ENCODE measurements at regions not wholly inside any gene's neighbourhood (a gene's known extent, or its start where the extent isn't known, plus 50 kb on each side); places are given as distances from the start of the nearest gene placed in this dataset.

DNA sequence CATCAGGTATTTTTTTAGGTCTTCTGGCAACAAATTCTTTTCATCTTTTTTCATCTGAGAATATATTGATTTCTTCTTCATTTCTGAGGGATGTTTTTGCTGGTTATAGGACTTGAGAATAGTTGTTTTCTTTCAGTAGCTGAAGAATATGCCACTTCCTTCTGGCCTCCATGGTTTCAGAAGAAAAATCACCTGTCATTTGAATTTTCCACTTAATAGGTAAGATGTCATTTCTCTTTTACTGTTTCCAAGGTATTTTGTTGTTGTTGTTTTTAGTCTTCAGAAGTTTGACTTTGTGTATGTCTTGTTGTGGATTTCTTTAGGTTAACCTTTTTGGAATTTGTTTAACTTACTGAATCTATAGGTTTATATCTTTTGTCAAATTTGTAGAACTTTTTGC is 257.8 kb upstream of the AMIGO2 start:
- no TSS peak for BruUV-seq (replicated peaks)
- dilution Hi-C loops (cut with HindIII; ENCODE audit: low sequenced_read_pairs, unreplicated experiment), result no loop called here
- Histone ChIP-seq H2AK5ac (ENCODE audit: low read depth, low read length) (no peak overlapping the region), H3K18ac (ENCODE audit: low read depth, low read length) (no peak overlapping the region), H3K9ac (ENCODE audit: low read depth, low read length) (no peak overlapping the region), H3K9me1 (ENCODE audit: insufficient read depth, low read length) (no peaks in the 10 kb centered on the region), H3K36me3 (ENCODE audit: control insufficient read depth, insufficient read depth, low read length) (no peaks in the 10 kb centered on the region), H2BK5ac (ENCODE audit: low read depth, low read length, poor library complexity, severe bottlenecking) (no peak overlapping the region), H4K20me1 (ENCODE audit: insufficient read depth, low read length) (no peaks in the 10 kb centered on the region), H2BK15ac (ENCODE audit: low read depth, low read length) (no peak overlapping the region), H3K56ac (ENCODE audit: extremely low read depth, insufficient read depth, low read length) (no peak overlapping the region), H3K27me3 (ENCODE audit: control insufficient read depth, insufficient read depth, low read length) (peaks cover 2% of the 10 kb centered on the region; the same call in 1 of the 2 replicates), H2AK9ac (replicated peaks; ENCODE audit: low read depth, low read length, poor library complexity) (no peak overlapping the region), H3K79me1 (ENCODE audit: low read depth in 1 of 2, low read length in 2 of 2) (no peaks in the 10 kb centered on the region), H3K27ac (ENCODE audit: insufficient read depth, low read length) (no peak overlapping the region), H3K4me3 (ENCODE audit: insufficient read depth, low read depth, low read length) (no peak overlapping the region), H4K8ac (ENCODE audit: low read depth in 2 of 2, low read length in 2 of 2) (no peak overlapping the region), H3K4me2 (ENCODE audit: low read depth, low read length) (no peak overlapping the region), H2BK20ac (ENCODE audit: low read depth, low read length) (no peak overlapping the region), H3K9me3 (ENCODE audit: control insufficient read depth, insufficient read depth, low read length) (no peaks in the 10 kb centered on the region), H4K5ac (ENCODE audit: low read depth, low read length) (no peak overlapping the region), H2BK120ac (ENCODE audit: low read depth, low read length) (no peak overlapping the region), H4K91ac (ENCODE audit: insufficient read depth, low read depth, low read length) (no peak overlapping the region), H3K4me1 (ENCODE audit: control insufficient read depth, insufficient read depth, low read length) (no peaks in the 10 kb centered on the region), H2AFZ (replicated peaks; ENCODE audit: low read length, poor library complexity) (no peak overlapping the region), H3K23ac (ENCODE audit: low read depth, low read length) (no peak overlapping the region), H3K4ac (ENCODE audit: low read depth, low read length) (no peak overlapping the region), H3K14ac (replicated peaks; ENCODE audit: low read depth, low read length) (no peak overlapping the region)
- DNase-seq, result no peak
- ATAC-seq (ENCODE audit: low read depth), result no peak
- in situ Hi-C loops (cut with MboI; ENCODE audit: low sequenced_read_pairs), result no loop called here
- ChIA-PET CTCF (no interaction called here), POLR2A (ENCODE audit: unreplicated experiment) (no interaction called here)
- TF ChIP-seq CEBPB (IDR thresholded peaks at IDR 0.05; ENCODE audit: low read depth, low read length) (no peak), FOS (IDR thresholded peaks at IDR 0.05; ENCODE audit: low read depth, low read length) (no peak), SMC3 (IDR thresholded peaks at IDR 0.05; ENCODE audit: low read depth, low read length) (no peak), POLR2A (IDR thresholded peaks at IDR 0.05; ENCODE audit: low read depth, low read length) (no peak), ELK1 (IDR thresholded peaks at IDR 0.05; ENCODE audit: borderline replicate concordance, low read depth, low read length) (no peak), RFX5 (IDR thresholded peaks at IDR 0.05; ENCODE audit: low read depth, low read length) (no peak), RAD21 (IDR thresholded peaks at IDR 0.05; ENCODE audit: low read length) (no peak), NFE2L2 (IDR thresholded peaks at IDR 0.05; ENCODE audit: low read depth, low read length) (no peak), MAFK (IDR thresholded peaks at IDR 0.05; ENCODE audit: low read depth, low read length) (no peak), MAZ (IDR thresholded peaks at IDR 0.05; ENCODE audit: borderline replicate concordance, low read depth, low read length) (no peak), RCOR1 (IDR thresholded peaks at IDR 0.05; ENCODE audit: insufficient replicate concordance, low read length) (no peak), MXI1 (IDR thresholded peaks at IDR 0.05; ENCODE audit: borderline replicate concordance, low read depth, low read length) (no peak), USF2 (IDR thresholded peaks at IDR 0.05; ENCODE audit: low read depth, low read length) (no peak), CHD1 (IDR thresholded peaks at IDR 0.05; ENCODE audit: low read depth, low read length) (no peak), BHLHE40 (IDR thresholded peaks at IDR 0.05; ENCODE audit: low read depth, low read length) (no peak)
- TF ChIP-seq, protein P1, sequence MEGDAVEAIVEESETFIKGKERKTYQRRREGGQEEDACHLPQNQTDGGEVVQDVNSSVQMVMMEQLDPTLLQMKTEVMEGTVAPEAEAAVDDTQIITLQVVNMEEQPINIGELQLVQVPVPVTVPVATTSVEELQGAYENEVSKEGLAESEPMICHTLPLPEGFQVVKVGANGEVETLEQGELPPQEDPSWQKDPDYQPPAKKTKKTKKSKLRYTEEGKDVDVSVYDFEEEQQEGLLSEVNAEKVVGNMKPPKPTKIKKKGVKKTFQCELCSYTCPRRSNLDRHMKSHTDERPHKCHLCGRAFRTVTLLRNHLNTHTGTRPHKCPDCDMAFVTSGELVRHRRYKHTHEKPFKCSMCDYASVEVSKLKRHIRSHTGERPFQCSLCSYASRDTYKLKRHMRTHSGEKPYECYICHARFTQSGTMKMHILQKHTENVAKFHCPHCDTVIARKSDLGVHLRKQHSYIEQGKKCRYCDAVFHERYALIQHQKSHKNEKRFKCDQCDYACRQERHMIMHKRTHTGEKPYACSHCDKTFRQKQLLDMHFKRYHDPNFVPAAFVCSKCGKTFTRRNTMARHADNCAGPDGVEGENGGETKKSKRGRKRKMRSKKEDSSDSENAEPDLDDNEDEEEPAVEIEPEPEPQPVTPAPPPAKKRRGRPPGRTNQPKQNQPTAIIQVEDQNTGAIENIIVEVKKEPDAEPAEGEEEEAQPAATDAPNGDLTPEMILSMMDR (conservative IDR thresholded peaks at IDR 0.05; ENCODE audit: low read depth, low read length), result no peak
- intact Hi-C loops (cut with micrococcal nuclease), result no loop called here
